ENCODE measurements at regions not wholly inside any gene's neighbourhood (a gene's known extent, or its start where the extent isn't known, plus 50 kb on each side); places are given as distances from the start of the nearest gene placed in this dataset.

- no peak for TF ChIP-seq CTCF (IDR thresholded peaks at IDR 0.05)
- no peak for TF ChIP-seq CHD2 (IDR thresholded peaks at IDR 0.05; ENCODE audit: low read length, partially characterized antibody)
- TF ChIP-seq RCOR1 (IDR thresholded peaks at IDR 0.05; ENCODE audit: low read length), result no peak
- no peak for TF ChIP-seq USF2 (IDR thresholded peaks at IDR 0.05; ENCODE audit: borderline replicate concordance, low read depth, low read length)
- no peak for TF ChIP-seq MXI1 (IDR thresholded peaks at IDR 0.05; ENCODE audit: low read depth, low read length)
- no peak for TF ChIP-seq USF1 (IDR thresholded peaks at IDR 0.05; ENCODE audit: borderline replicate concordance, low read depth)
- no peak for TF ChIP-seq JUND (IDR thresholded peaks at IDR 0.05)
- no peak for TF ChIP-seq NRF1 (IDR thresholded peaks at IDR 0.05; ENCODE audit: low read depth, low read length)
- no peak for TF ChIP-seq MAX (IDR thresholded peaks at IDR 0.05; ENCODE audit: low read depth)
- no peak for TF ChIP-seq PBX3 (IDR thresholded peaks at IDR 0.05)
- TF ChIP-seq REST (IDR thresholded peaks at IDR 0.05; ENCODE audit: low read depth, low read length), result no peak
- no peak for TF ChIP-seq RFX5 (IDR thresholded peaks at IDR 0.05; ENCODE audit: low read length)
- TF ChIP-seq YY1 (IDR thresholded peaks at IDR 0.05; ENCODE audit: low read depth), result no peak
Measured at GRCh38 chr11:121801394-121801748, 314.6 kb downstream of the BLID start.
